Liver (tissue), 8 donors: ENCODE measurements at regions not wholly inside any gene's neighbourhood (a gene's known extent, or its start where the extent isn't known, plus 50 kb on each side); places are given as distances from the start of the nearest gene placed in this dataset.
"Not testable (repeated sequence)": the region's sequence is repeated elsewhere in the genome, so short reads cannot be mapped to it uniquely, and the experiment has no call there.

Experiments used
- DNase-seq: peaks from one replicate; pipeline ENCODE4 v3.0.0-alpha.2; 2017; ENCODE audit warnings: low spot score
- H3K27ac ChIP-seq, 2 donors: one replicate each; pipeline ENCODE4 v1.7.0; 2013; ENCODE audit warnings: inconsistent platforms in 2 of 2, low read length in 2 of 2, control low read depth in 1 of 2, low read depth in 1 of 2, mild to moderate bottlenecking in 1 of 2
- H3K27me3 ChIP-seq, 4 donors: one replicate each; pipeline versions ENCODE4 v1.6.1 to v1.7.0; 2013; ENCODE audit warnings: low read length in 3 of 4, inconsistent platforms in 1 of 4, mild to moderate bottlenecking in 1 of 4, moderate library complexity in 1 of 4; ENCODE audit not compliant: control insufficient read depth in 4 of 4, insufficient read depth in 4 of 4
- H3K36me3 ChIP-seq, 4 donors: one replicate each; pipeline versions ENCODE4 v1.6.1 to v1.7.0; 2013; ENCODE audit warnings: low read length in 3 of 4, mild to moderate bottlenecking in 3 of 4, low read depth in 1 of 4, moderate library complexity in 1 of 4; ENCODE audit not compliant: control insufficient read depth in 4 of 4, insufficient read depth in 3 of 4
- H3K4me1 ChIP-seq, 4 donors: one replicate each; pipeline versions ENCODE4 v1.6.1 to v1.7.0; 2013; ENCODE audit warnings: low read length in 3 of 4, mild to moderate bottlenecking in 3 of 4, moderate library complexity in 1 of 4; ENCODE audit not compliant: control insufficient read depth in 4 of 4, insufficient read depth in 4 of 4
- H3K4me3 ChIP-seq, 3 donors: one replicate each; pipeline versions ENCODE4 v1.6.1 to v1.7.0; 2013; ENCODE audit warnings: low read length in 3 of 3, control low read depth in 1 of 3, low read depth in 1 of 3, mild to moderate bottlenecking in 1 of 3
- H3K9ac ChIP-seq, 2 donors: one replicate each; pipeline ENCODE4 v1.7.0; 2013; ENCODE audit warnings: low read length in 2 of 2, mild to moderate bottlenecking in 2 of 2, moderate library complexity in 2 of 2, control low read depth in 1 of 2, low read depth in 1 of 2
- H3K9me3 ChIP-seq, 4 donors: one replicate each; pipeline versions ENCODE4 v1.6.1 to v1.7.0; 2013; ENCODE audit warnings: low read length in 3 of 4; ENCODE audit not compliant: control insufficient read depth in 4 of 4
- ATF3 ChIP-seq: IDR thresholded peaks from 2 replicates; pipeline ENCODE4 v1.6.1; 2016; ENCODE audit warnings: antibody characterized with exemption
- CTCF ChIP-seq: fragments of 150-350 bp; IDR thresholded peaks from 2 replicates; pipeline ENCODE4 v1.5.1; 2017; ENCODE audit warnings: improper control_type of control experiment, low read depth, low read length; ENCODE audit not compliant: missing input control
- EGR1 ChIP-seq, 2 donors: IDR thresholded peaks; 2 replicates each; pipeline ENCODE4 v1.6.1; 2016 to 2018; ENCODE audit warnings: antibody characterized with exemption in 2 of 2, low read depth in 2 of 2
- FOXA1 ChIP-seq: IDR thresholded peaks from 2 replicates; pipeline ENCODE4 v1.6.1; 2016; ENCODE audit warnings: antibody characterized with exemption
- FOXA2 ChIP-seq: IDR thresholded peaks from 2 replicates; pipeline ENCODE4 v1.6.1; 2016; ENCODE audit warnings: antibody characterized with exemption
- GABPA ChIP-seq, 2 donors: IDR thresholded peaks in 1 of 2; conservative IDR thresholded peaks in 1 of 2; 2 replicates each; pipeline ENCODE4 v1.6.1; 2016; ENCODE audit warnings: antibody characterized with exemption in 2 of 2, mild to moderate bottlenecking in 1 of 2, moderate library complexity in 1 of 2
- HNF4A ChIP-seq, 2 donors: conservative IDR thresholded peaks; 2 replicates each; pipeline ENCODE4 v1.6.1; 2016; ENCODE audit warnings: antibody characterized with exemption in 2 of 2, mild to moderate bottlenecking in 2 of 2
- HNF4G ChIP-seq: IDR thresholded peaks from 2 replicates; pipeline ENCODE4 v1.6.1; 2016; ENCODE audit warnings: antibody characterized with exemption
- JUND ChIP-seq, 2 donors: IDR thresholded peaks; 2 replicates each; pipeline ENCODE4 v1.6.1; 2016; ENCODE audit warnings: antibody characterized with exemption in 2 of 2
- MAX ChIP-seq: IDR thresholded peaks from 2 replicates; pipeline ENCODE4 v1.6.1; 2016; ENCODE audit warnings: antibody characterized with exemption
- NR2F2 ChIP-seq: IDR thresholded peaks from 2 replicates; pipeline ENCODE4 v1.6.1; 2016; ENCODE audit warnings: antibody characterized with exemption
- RAD21 ChIP-seq, 2 donors: IDR thresholded peaks; 2 replicates each; pipeline ENCODE4 v1.6.1; 2016; ENCODE audit warnings: antibody characterized with exemption in 2 of 2, mild to moderate bottlenecking in 2 of 2
- REST ChIP-seq: IDR thresholded peaks from 2 replicates; pipeline ENCODE4 v1.6.1; 2016; ENCODE audit warnings: antibody characterized with exemption, mild to moderate bottlenecking
- RXRA ChIP-seq, 2 donors: IDR thresholded peaks; 2 replicates each; pipeline ENCODE4 v1.6.1; 2017 to 2018; ENCODE audit warnings: antibody characterized with exemption in 2 of 2, mild to moderate bottlenecking in 1 of 2
- TAF1 ChIP-seq: conservative IDR thresholded peaks from 2 replicates; pipeline ENCODE4 v1.6.1; 2016; ENCODE audit warnings: antibody characterized with exemption, mild to moderate bottlenecking
- YY1 ChIP-seq: IDR thresholded peaks from 2 replicates; pipeline ENCODE4 v1.6.1; 2016; ENCODE audit warnings: antibody characterized with exemption, mild to moderate bottlenecking
- ZBTB33 ChIP-seq: IDR thresholded peaks from 2 replicates; pipeline ENCODE4 v1.6.1; 2016; ENCODE audit warnings: antibody characterized with exemption
- WGBS: extraction: QIAGEN DNeasy Blood & Tissue Kit; methylation state at CpG from one replicate; pipeline ENCODE4 v1.1.7; 2013; 5-methylcytosine and 5-hydroxymethylcytosine counted together
- donor health status: healthy.
- donor health status: healthy.
- donor health status: healthy.
- donor health status: healthy.
- donor health status: healthy.

- H3K4me1 ChIP-seq, result no peaks in the 10 kb centered on the region
- peaks cover 0 to 5% (median 0%) of the 10 kb centered on the region in 4 donors for H3K9me3 ChIP-seq
- TF ChIP-seq REST, result no peak
- no peak for TF ChIP-seq JUND (IDR thresholded peaks at IDR 0.05)
- TF ChIP-seq CTCF, result no peak
- no peak for TF ChIP-seq YY1
- TF ChIP-seq MAX, result no peak
- no peak for TF ChIP-seq HNF4A (conservative IDR thresholded peaks at IDR 0.05)
- no peak for TF ChIP-seq TAF1
- no peak for TF ChIP-seq FOXA2
- no peak for TF ChIP-seq RAD21 (IDR thresholded peaks at IDR 0.05)
- no peak for TF ChIP-seq NR2F2
- no peak for TF ChIP-seq ZBTB33
- no peak for TF ChIP-seq GABPA (IDR thresholded peaks at IDR 0.05 in 1 of 2, conservative IDR thresholded peaks at IDR 0.05 in 1 of 2)
- no peak for TF ChIP-seq EGR1 (IDR thresholded peaks at IDR 0.05; ENCODE audit: low read depth in 2 of 2)
- no peak for TF ChIP-seq ATF3
- no peak for TF ChIP-seq RXRA (IDR thresholded peaks at IDR 0.05)
- no peak for TF ChIP-seq FOXA1
- TF ChIP-seq HNF4G, result no peak
- no peak overlapping the region for H3K4me3 ChIP-seq
- no peak for DNase-seq
- 87% methylated on average over 2 of the region's 2 CpGs for WGBS
- H3K9ac ChIP-seq, result no peak overlapping the region
- H3K27ac ChIP-seq, result no peak overlapping the region
- peaks cover 0 to 2% (median 0%) of the 10 kb centered on the region in 4 donors for H3K36me3 ChIP-seq
- H3K27me3 ChIP-seq, result no peaks in the 10 kb centered on the region
Observed at GRCh38 chr1:182157187-182157586, 95.7 kb upstream of the ZNF648 start.

GRCh38 chr1:182154425-182154824 lies 92.9 kb upstream of the ZNF648 start:
- not testable (repeated sequence) for H3K4me3 ChIP-seq, H3K4me1 ChIP-seq, H3K9me3 ChIP-seq, H3K9ac ChIP-seq, DNase-seq, H3K27ac ChIP-seq, H3K27me3 ChIP-seq, H3K36me3 ChIP-seq
- WGBS, result 95% methylated on average over 1 of the region's 1 CpG
